Smooth muscle cell (in vitro differentiated cells): ENCODE measurements at regions not wholly inside any gene's neighbourhood (a gene's known extent, or its start where the extent isn't known, plus 50 kb on each side); places are given as distances from the start of the nearest gene placed in this dataset.

Experiments
- DNase-seq: peaks from one replicate; lab custom pipeline; 2025; ENCODE audit not compliant: unreplicated experiment; lab: John Stamatoyannopoulos, UW
- H2AFZ ChIP-seq: fragments of 200-600 bp; sonication (generic); 2 replicates; pipeline ENCODE4 v1.6.0; 2016; ENCODE audit warnings: antibody characterized with exemption, low read depth, mild to moderate bottlenecking
- H3F3A ChIP-seq: fragments of 200-600 bp; sonication (generic); 2 replicates; pipeline ENCODE4 v1.6.0; 2017; ENCODE audit warnings: antibody characterized with exemption, low read depth
- H3K27ac ChIP-seq: fragments of 200-600 bp; sonication (generic); 2 replicates; pipeline ENCODE4 v1.5.1; 2016; ENCODE audit warnings: low read depth, mild to moderate bottlenecking
- H3K27me3 ChIP-seq: fragments of 200-600 bp; sonication (generic); 2 replicates; pipeline ENCODE4 v1.6.1; 2016; ENCODE audit warnings: low read depth, mild to moderate bottlenecking
- H3K36me3 ChIP-seq: fragments of 200-600 bp; sonication (generic); 2 replicates; pipeline ENCODE4 v1.5.1; 2016; ENCODE audit warnings: low read depth
- H3K4me1 ChIP-seq: fragments of 200-600 bp; sonication (generic); 2 replicates; pipeline ENCODE4 v1.5.1; 2016; ENCODE audit warnings: low read depth
- H3K4me2 ChIP-seq: fragments of 200-600 bp; sonication (generic); 2 replicates; pipeline ENCODE4 v1.6.0; 2016; ENCODE audit warnings: mild to moderate bottlenecking
- H3K4me3 ChIP-seq: fragments of 200-600 bp; sonication (generic); 2 replicates; pipeline ENCODE4 v1.5.1; 2016; ENCODE audit warnings: mild to moderate bottlenecking
- H3K79me2 ChIP-seq: fragments of 200-600 bp; sonication (generic); 2 replicates; pipeline ENCODE4 v1.6.0; 2016; ENCODE audit warnings: low read depth, mild to moderate bottlenecking
- H3K9ac ChIP-seq: fragments of 200-600 bp; sonication (generic); 2 replicates; pipeline ENCODE4 v1.6.0; 2016; ENCODE audit warnings: low read depth
- H3K9me3 ChIP-seq: fragments of 200-600 bp; sonication (generic); replicated peaks from 2 replicates; pipeline ENCODE4 v1.5.1; 2016; ENCODE audit warnings: low read depth
- H4K20me1 ChIP-seq: fragments of 200-600 bp; sonication (generic); 2 replicates; pipeline ENCODE4 v1.6.0; 2016; ENCODE audit warnings: low read depth
- CTCF ChIP-seq: fragments of 200-600 bp; sonication (generic); IDR thresholded peaks from 2 replicates; pipeline ENCODE4 v1.5.1; 2017; ENCODE audit warnings: borderline replicate concordance, mild to moderate bottlenecking, antibody characterized with exemption; ENCODE audit not compliant: insufficient read depth, poor library complexity, severe bottlenecking
- WGBS: methylation state at CpG from one replicate; pipeline ENCODE4 v1.1.7; 2016; ENCODE audit warnings: low lambda C conversion rate; 5-methylcytosine and 5-hydroxymethylcytosine counted together

DNA sequence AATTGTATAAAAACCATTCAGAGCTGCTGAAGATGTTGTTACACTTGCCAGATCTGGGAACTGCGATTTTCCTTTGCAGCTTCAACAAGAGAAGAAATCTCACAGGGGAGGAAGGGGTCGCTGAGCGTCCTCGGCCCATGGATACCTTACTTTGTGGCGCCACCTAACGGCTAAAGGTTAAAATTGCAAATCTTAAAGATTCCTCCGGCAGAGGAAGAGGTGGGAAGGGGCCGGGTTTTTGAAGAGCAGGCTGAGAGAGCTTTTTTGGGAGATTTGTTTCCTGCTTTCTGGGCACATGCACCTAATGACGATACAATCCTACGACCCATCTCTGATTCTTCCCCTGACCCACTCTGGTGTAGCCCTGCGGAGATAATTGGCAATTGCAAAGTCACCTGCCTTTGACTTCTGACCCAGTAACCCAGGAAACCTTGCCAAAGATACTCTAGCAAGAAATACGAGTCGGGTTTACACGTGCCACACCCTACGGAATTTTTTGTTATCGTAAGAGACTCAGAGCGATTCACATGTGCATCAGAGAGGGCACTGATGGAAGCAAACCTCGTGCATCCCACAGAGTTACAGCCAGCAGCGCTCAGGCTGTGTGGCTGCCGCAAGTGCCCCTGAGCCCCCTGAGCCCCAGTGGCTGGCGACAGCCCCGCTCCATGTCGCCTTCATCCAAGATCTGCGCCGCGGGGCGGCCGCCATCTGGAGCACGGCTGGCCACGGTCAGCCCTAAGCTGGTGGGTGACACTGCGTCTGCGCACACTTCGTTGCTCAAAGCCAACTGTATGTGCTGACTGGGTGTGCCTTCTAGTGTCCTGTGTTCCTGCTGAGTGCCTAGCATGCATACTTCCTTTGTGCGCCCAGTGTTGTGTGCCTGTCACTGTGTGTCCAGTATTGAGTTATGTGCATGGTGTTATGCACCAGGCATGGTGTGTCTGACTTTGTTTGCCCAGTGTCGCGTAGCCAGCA lies 55.2 kb upstream of the CHRNA7 start:
- Histone ChIP-seq H3K9me3 (no peaks in the 10 kb centered on the region), H3K27ac (no peak overlapping the region), H3K79me2 (no peaks in the 10 kb centered on the region), H3K4me1 (no peaks in the 10 kb centered on the region), H4K20me1 (no peaks in the 10 kb centered on the region), H3K9ac (no peak overlapping the region), H3K27me3 (peaks cover 7% of the 10 kb centered on the region), H2AFZ (no peak overlapping the region), H3F3A (no peaks in the 10 kb centered on the region), H3K36me3 (no peaks in the 10 kb centered on the region), H3K4me3 (no peak overlapping the region), H3K4me2 (peak overlapping the region; percentile 31)
- 42% methylated on average over 36 of the region's 36 CpGs for WGBS
- no peak for DNase-seq
- peak; percentile 74 for TF ChIP-seq CTCF

DNA sequence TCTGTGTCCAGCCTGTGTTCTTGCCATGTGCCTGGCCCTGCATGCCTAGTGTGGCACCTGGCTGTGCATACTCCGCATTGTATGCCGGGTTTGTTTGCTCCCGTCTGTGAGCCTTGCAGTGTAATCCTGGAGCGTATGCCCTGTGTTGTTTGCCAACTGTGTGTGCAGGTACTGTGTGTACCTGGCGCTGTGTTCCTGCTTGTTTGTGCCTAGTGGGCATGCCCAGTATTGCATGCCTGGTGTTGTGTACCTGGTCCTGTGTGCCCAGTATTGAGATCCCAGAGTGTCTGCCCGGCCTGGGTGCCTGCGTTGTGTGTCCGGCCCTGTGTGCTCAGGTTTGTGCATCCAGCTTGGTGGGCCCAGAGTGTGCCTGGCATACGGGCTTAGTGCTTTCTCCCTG lies 54.5 kb upstream of the CHRNA7 start:
- Histone ChIP-seq H3K36me3 (no peaks in the 10 kb centered on the region), H3F3A (no peaks in the 10 kb centered on the region), H4K20me1 (no peaks in the 10 kb centered on the region), H2AFZ (no peak overlapping the region), H3K9ac (no peak overlapping the region), H3K4me1 (no peaks in the 10 kb centered on the region), H3K27me3 (peaks cover 11% of the 10 kb centered on the region), H3K4me2 (no peak overlapping the region), H3K27ac (no peak overlapping the region), H3K79me2 (no peaks in the 10 kb centered on the region), H3K9me3 (no peaks in the 10 kb centered on the region), H3K4me3 (no peak overlapping the region)
- TF ChIP-seq CTCF: peak; percentile 9
- no peak for DNase-seq
- WGBS: 92% methylated on average over 9 of the region's 9 CpGs

GRCh38 chr15:31977138-31977537 lies 53.2 kb upstream of the CHRNA7 start:
- H3K27ac ChIP-seq: no peak overlapping the region
- no peaks in the 10 kb centered on the region for H3K36me3 ChIP-seq
- no peak for TF ChIP-seq CTCF

More at GRCh38 chr15:31977138-31977537, 53.2 kb upstream of the CHRNA7 start:
- H3K4me3 ChIP-seq: no peak overlapping the region
- no peaks in the 10 kb centered on the region for H3K79me2 ChIP-seq
- H3F3A ChIP-seq: no peaks in the 10 kb centered on the region
- 85% methylated on average over 8 of the region's 8 CpGs for WGBS
- no peak overlapping the region for H3K4me2 ChIP-seq
- no peaks in the 10 kb centered on the region for H3K9me3 ChIP-seq
- no peak for DNase-seq
- H3K9ac ChIP-seq: no peak overlapping the region
- no peaks in the 10 kb centered on the region for H4K20me1 ChIP-seq
- H3K4me1 ChIP-seq: no peaks in the 10 kb centered on the region
- H3K27me3 ChIP-seq: peaks cover 11% of the 10 kb centered on the region
- no peak overlapping the region for H2AFZ ChIP-seq
